IMR-90 (cell line): ENCODE measurements at regions not wholly inside any gene's neighbourhood (a gene's known extent, or its start where the extent isn't known, plus 50 kb on each side); places are given as distances from the start of the nearest gene placed in this dataset.

Experiments used
- ATAC-seq: fragments of 200-7000 bp; cut with Tn5 transposase; 2 replicates; pipeline ENCODE4 v1.9.1; 2020; ENCODE audit warnings: low read depth, mild to moderate bottlenecking, moderate library complexity
- BruUV-seq: library from RNA; stranded (reverse); fragments of 400-500 nt; replicated peaks from 2 replicates; lab custom pipeline; 2021; lab: Mats Ljungman, UMichigan
- CTCF ChIA-PET: fragments of 300-600 bp; formaldehyde crosslinking; extraction: SDS; loops from one replicate; lab custom pipeline; 2021; ENCODE audit warnings: antibody characterized with exemption; lab: Yijun Ruan, JAX
- POLR2A ChIA-PET: fragments of 300-600 bp; sonication (Branson Sonifier 250); formaldehyde crosslinking; loops from one replicate; lab custom pipeline; 2022; ENCODE audit warnings: antibody characterized with exemption; ENCODE audit not compliant: unreplicated experiment; lab: Charles Lee
- DNase-seq: peaks from one replicate; pipeline ENCODE4 v3.0.0; 2013
- H2AFZ ChIP-seq: replicated peaks from 2 replicates; pipeline ENCODE3; 2013; ENCODE audit warnings: low read length, mild to moderate bottlenecking; ENCODE audit not compliant: poor library complexity
- H2AK5ac ChIP-seq: 2 replicates; pipeline ENCODE4 v1.6.1; 2013; ENCODE audit warnings: low read depth, low read length, inconsistent platforms
- H2AK9ac ChIP-seq: replicated peaks from 2 replicates; pipeline ENCODE3; 2013; ENCODE audit warnings: mild to moderate bottlenecking, low read depth, low read length, moderate library complexity; ENCODE audit not compliant: poor library complexity
- H2BK120ac ChIP-seq: 2 replicates; pipeline ENCODE4 v1.6.1; 2013; ENCODE audit warnings: low read depth, low read length, inconsistent platforms
- H2BK15ac ChIP-seq: 3 replicates; pipeline ENCODE4 v1.6.1; 2013; ENCODE audit warnings: low read depth, low read length, inconsistent platforms
- H2BK20ac ChIP-seq: 2 replicates; pipeline ENCODE4 v1.6.1; 2013; ENCODE audit warnings: low read depth, mild to moderate bottlenecking, inconsistent platforms, low read length, moderate library complexity
- H2BK5ac ChIP-seq: 2 replicates; pipeline ENCODE4 v1.6.1; 2013; ENCODE audit warnings: mild to moderate bottlenecking, low read depth, low read length, inconsistent platforms; ENCODE audit not compliant: poor library complexity, severe bottlenecking
- H3K14ac ChIP-seq: replicated peaks from 2 replicates; pipeline ENCODE4 v1.6.1; 2013; ENCODE audit warnings: low read depth, low read length, inconsistent platforms
- H3K18ac ChIP-seq: 2 replicates; pipeline ENCODE4 v1.6.1; 2013; ENCODE audit warnings: low read depth, low read length, control low read depth
- H3K23ac ChIP-seq: 2 replicates; pipeline ENCODE4 v1.6.1; 2013; ENCODE audit warnings: low read depth, low read length, inconsistent platforms
- H3K27ac ChIP-seq: 2 replicates; pipeline ENCODE4 v1.5.1; 2013; ENCODE audit warnings: mild to moderate bottlenecking, control low read depth, low read length; ENCODE audit not compliant: insufficient read depth
- H3K27me3 ChIP-seq: 2 replicates; pipeline ENCODE4 v1.6.1; 2013; ENCODE audit warnings: low read length; ENCODE audit not compliant: control insufficient read depth, insufficient read depth
- H3K36me3 ChIP-seq: 2 replicates; pipeline ENCODE4 v1.6.1; 2013; ENCODE audit warnings: low read length, mixed read lengths; ENCODE audit not compliant: control insufficient read depth, insufficient read depth
- H3K4ac ChIP-seq: 2 replicates; pipeline ENCODE4 v1.6.1; 2013; ENCODE audit warnings: low read depth, low read length, inconsistent platforms
- H3K4me1 ChIP-seq: 2 replicates; pipeline ENCODE4 v1.6.1; 2013; ENCODE audit warnings: low read length, mixed read lengths; ENCODE audit not compliant: control insufficient read depth, insufficient read depth
- H3K4me2 ChIP-seq: 2 replicates; pipeline ENCODE4 v1.6.1; 2013; ENCODE audit warnings: low read depth, mild to moderate bottlenecking, control low read depth, low read length, moderate library complexity
- H3K4me3 ChIP-seq: 2 replicates; pipeline ENCODE4 v1.5.1; 2013; ENCODE audit warnings: low read depth, mild to moderate bottlenecking, control low read depth, low read length, moderate library complexity; ENCODE audit not compliant: insufficient read depth
- H3K56ac ChIP-seq: 2 replicates; pipeline ENCODE4 v1.6.1; 2013; ENCODE audit warnings: low read length, inconsistent platforms; ENCODE audit not compliant: insufficient read depth; ENCODE audit errors: extremely low read depth
- H3K79me1 ChIP-seq, 2 experiments: 2 replicates each; pipeline ENCODE4 v1.6.1; 2013; ENCODE audit warnings: low read length in 2 of 2, inconsistent platforms in 1 of 2, low read depth in 1 of 2
- H3K9ac ChIP-seq: 2 replicates; pipeline ENCODE4 v1.6.1; 2013; ENCODE audit warnings: low read depth, low read length, control low read depth
- H3K9me1 ChIP-seq: 2 replicates; pipeline ENCODE4 v1.6.1; 2013; ENCODE audit warnings: low read length, inconsistent platforms; ENCODE audit not compliant: insufficient read depth
- H3K9me3 ChIP-seq: 2 replicates; pipeline ENCODE4 v1.6.1; 2013; ENCODE audit warnings: low read length; ENCODE audit not compliant: control insufficient read depth, insufficient read depth
- H4K20me1 ChIP-seq: 2 replicates; pipeline ENCODE4 v1.6.1; 2013; ENCODE audit warnings: low read length, inconsistent platforms; ENCODE audit not compliant: insufficient read depth
- H4K5ac ChIP-seq: 2 replicates; pipeline ENCODE4 v1.6.1; 2013; ENCODE audit warnings: mild to moderate bottlenecking, low read depth, low read length, control low read depth
- H4K8ac ChIP-seq, 2 experiments: 2 replicates each; pipeline ENCODE4 v1.6.1; 2013; ENCODE audit warnings: low read depth in 2 of 2, low read length in 2 of 2, control low read depth in 1 of 2, inconsistent platforms in 1 of 2
- H4K91ac ChIP-seq: 2 replicates; pipeline ENCODE4 v1.6.1; 2013; ENCODE audit warnings: low read depth, low read length, inconsistent platforms; ENCODE audit not compliant: insufficient read depth
- BHLHE40 ChIP-seq: fragments of 150-350 bp; IDR thresholded peaks from 2 replicates; pipeline ENCODE4 v1.6.1; 2016; ENCODE audit warnings: mild to moderate bottlenecking, low read depth, low read length
- CEBPB ChIP-seq: IDR thresholded peaks from 2 replicates; pipeline ENCODE4 v1.6.1; 2012; ENCODE audit warnings: low read depth, low read length, improper control_type of control experiment
- CHD1 ChIP-seq: IDR thresholded peaks from 2 replicates; pipeline ENCODE4 v1.6.1; 2012; ENCODE audit warnings: low read depth, low read length, improper control_type of control experiment
- CTCF ChIP-seq: conservative IDR thresholded peaks from 2 replicates; pipeline ENCODE4 v1.5.1; 2012; ENCODE audit warnings: mild to moderate bottlenecking, low read depth, low read length, improper control_type of control experiment
- ELK1 ChIP-seq: fragments of 150-350 bp; IDR thresholded peaks from 2 replicates; pipeline ENCODE4 v1.6.1; 2016; ENCODE audit warnings: low read depth, mild to moderate bottlenecking, low read length, moderate library complexity, borderline replicate concordance
- FOS ChIP-seq: fragments of 150-350 bp; IDR thresholded peaks from 2 replicates; pipeline ENCODE4 v1.6.1; 2016; ENCODE audit warnings: low read depth, low read length
- MAFK ChIP-seq: IDR thresholded peaks from 2 replicates; pipeline ENCODE4 v1.6.1; 2012; ENCODE audit warnings: low read depth, low read length, improper control_type of control experiment
- MAZ ChIP-seq: IDR thresholded peaks from 2 replicates; pipeline ENCODE4 v1.6.1; 2012; ENCODE audit warnings: low read depth, mild to moderate bottlenecking, low read length, improper control_type of control experiment, moderate library complexity, borderline replicate concordance
- MXI1 ChIP-seq: IDR thresholded peaks from 2 replicates; pipeline ENCODE4 v1.6.1; 2012; ENCODE audit warnings: low read depth, mild to moderate bottlenecking, low read length, moderate library complexity, borderline replicate concordance
- NFE2L2 ChIP-seq: fragments of 150-350 bp; IDR thresholded peaks from 2 replicates; pipeline ENCODE4 v1.6.1; 2016; ENCODE audit warnings: low read depth, mild to moderate bottlenecking, low read length
- POLR2A ChIP-seq: IDR thresholded peaks from 2 replicates; pipeline ENCODE4 v1.6.1; 2012; ENCODE audit warnings: mild to moderate bottlenecking, low read depth, low read length
- RAD21 ChIP-seq: IDR thresholded peaks from 2 replicates; pipeline ENCODE4 v1.6.1; 2012; ENCODE audit warnings: low read length, improper control_type of control experiment
- RCOR1 ChIP-seq: IDR thresholded peaks from 2 replicates; pipeline ENCODE4 v1.6.1; 2012; ENCODE audit warnings: mild to moderate bottlenecking, low read length, improper control_type of control experiment; ENCODE audit not compliant: insufficient replicate concordance
- RFX5 ChIP-seq: IDR thresholded peaks from 2 replicates; pipeline ENCODE4 v1.8.0; 2012; ENCODE audit warnings: low read depth, mild to moderate bottlenecking, low read length, moderate library complexity
- SMC3 ChIP-seq: fragments of 150-350 bp; IDR thresholded peaks from 2 replicates; pipeline ENCODE4 v1.6.1; 2016; ENCODE audit warnings: low read depth, mild to moderate bottlenecking, antibody characterized with exemption, low read length, moderate library complexity
- USF2 ChIP-seq: fragments of 150-350 bp; IDR thresholded peaks from 2 replicates; pipeline ENCODE4 v1.6.1; 2017; ENCODE audit warnings: mild to moderate bottlenecking, antibody characterized with exemption, low read length, low read depth
- WGBS, 2 experiments: methylation state at CpG; one replicate each; pipeline versions ENCODE4 v1.1.5 to v1.1.7; 2013; ENCODE audit warnings: missing lambda C conversion rate in 2 of 2; ENCODE audit not compliant: insufficient read length in 1 of 2; ENCODE audit errors: extremely low coverage in 2 of 2; 5-methylcytosine and 5-hydroxymethylcytosine counted together
- dilution Hi-C: fragments of 300-500 bp; cut with HindIII; formaldehyde crosslinking; loops from one replicate; pipeline ENCODE4 v1.14.3; 2018; ENCODE audit warnings: low sequenced_read_pairs; ENCODE audit not compliant: unreplicated experiment
- in situ Hi-C: fragments of 300-500 bp; cut with MboI; formaldehyde crosslinking; loops from 3 replicates; pipeline ENCODE4 v1.14.3; 2019; ENCODE audit warnings: low sequenced_read_pairs, inconsistent platforms, mixed read lengths
- intact Hi-C: fragments of 100-400 bp; cut with micrococcal nuclease; formaldehyde crosslinking; loops from 2 replicates; pipeline ENCODE4 v1.10.0; 2022

GRCh38 chr5:66518052-66518451 is 78.1 kb upstream of the MAST4 start:
- Histone ChIP-seq H2BK15ac (no peak overlapping the region), H3K9ac (no peak overlapping the region), H3K14ac (no peak overlapping the region), H3K9me3 (no peaks in the 10 kb centered on the region), H3K27me3 (no peaks in the 10 kb centered on the region), H3K9me1 (no peaks in the 10 kb centered on the region), H4K8ac (no peak overlapping the region), H3K18ac (no peak overlapping the region), H3K56ac (no peak overlapping the region), H2AK9ac (no peak overlapping the region), H2BK20ac (no peak overlapping the region), H3K4ac (no peak overlapping the region), H3K79me1 (no peaks in the 10 kb centered on the region), H3K4me3 (no peak overlapping the region), H2BK5ac (no peak overlapping the region), H3K23ac (no peak overlapping the region), H4K91ac (no peak overlapping the region), H2BK120ac (no peak overlapping the region), H3K4me2 (no peak overlapping the region), H4K5ac (no peak overlapping the region), H2AFZ (no peak overlapping the region), H4K20me1 (no peaks in the 10 kb centered on the region), H3K4me1 (no peaks in the 10 kb centered on the region), H3K27ac (no peak overlapping the region), H3K36me3 (no peaks in the 10 kb centered on the region), H2AK5ac (no peak overlapping the region)
- WGBS, 2 experiments: no CpG with 5 or more reads among the region's 3 CpGs
- no peak for TF ChIP-seq MAZ
- TF ChIP-seq CHD1: no peak
- TF ChIP-seq MXI1: no peak
- no peak for TF ChIP-seq RCOR1
- TF ChIP-seq MAFK: no peak
- no peak for TF ChIP-seq CEBPB
- TF ChIP-seq POLR2A: no peak
- TF ChIP-seq BHLHE40: no peak
- TF ChIP-seq CTCF: no peak
- TF ChIP-seq NFE2L2: no peak
- no peak for TF ChIP-seq FOS
- no peak for TF ChIP-seq RAD21
- no peak for TF ChIP-seq USF2
- no peak for TF ChIP-seq SMC3
- TF ChIP-seq RFX5: no peak
- TF ChIP-seq ELK1: no peak
- DNase-seq (no peak), ATAC-seq (no peak)
- in situ Hi-C loops: no loop called here
- dilution Hi-C loops: no loop called here
- ChIA-PET CTCF (no interaction called here), POLR2A (no interaction called here)
- intact Hi-C loops: no loop called here
- BruUV-seq: no TSS peak
